Panc1 (cell line): ENCODE measurements at regions not wholly inside any gene's neighbourhood (a gene's known extent, or its start where the extent isn't known, plus 50 kb on each side); places are given as distances from the start of the nearest gene placed in this dataset.
"Not testable (repeated sequence)": the region's sequence is repeated elsewhere in the genome, so short reads cannot be mapped to it uniquely, and the experiment has no call there.

Experiments
- CTCF ChIP-seq: fragments of 450-650 bp; IDR thresholded peaks from 2 replicates; pipeline ENCODE4 v1.5.1; 2017; ENCODE audit warnings: mild to moderate bottlenecking
- POLR2AphosphoS5 ChIP-seq: IDR thresholded peaks from 2 replicates; pipeline ENCODE4 v1.6.1; 2012; ENCODE audit warnings: mild to moderate bottlenecking, low read depth, low read length, moderate library complexity
- REST ChIP-seq, 2 experiments: IDR thresholded peaks; 2 replicates each; pipeline ENCODE4 v1.6.1; 2011 to 2012; ENCODE audit warnings: low read depth in 2 of 2, control low read depth in 1 of 2, low read length in 1 of 2, mild to moderate bottlenecking in 1 of 2, moderate library complexity in 1 of 2; ENCODE audit not compliant: insufficient read depth in 1 of 2
- SIN3A ChIP-seq: IDR thresholded peaks from 2 replicates; pipeline ENCODE4 v1.6.1; 2012; ENCODE audit warnings: low read depth, mild to moderate bottlenecking, low read length, moderate library complexity, borderline replicate concordance; ENCODE audit not compliant: insufficient read depth
- TCF7L2 ChIP-seq: IDR thresholded peaks from 2 replicates; pipeline ENCODE4 v1.6.1; 2011; ENCODE audit warnings: mild to moderate bottlenecking, low read depth, low read length, inconsistent platforms

- not testable (repeated sequence) for TF ChIP-seq CTCF; POLR2AphosphoS5; REST (IDR thresholded peaks at IDR 0.05; ENCODE audit: insufficient read depth in 1 of 2, low read depth in 2 of 2, low read length in 1 of 2); SIN3A; TCF7L2
Measured at GRCh38 chr1:38146079-38146478, 99.5 kb upstream of the POU3F1 start.
